Mammary epithelial cell (primary cell): ENCODE measurements at regions not wholly inside any gene's neighbourhood (a gene's known extent, or its start where the extent isn't known, plus 50 kb on each side); places are given as distances from the start of the nearest gene placed in this dataset.
"Not testable (repeated sequence)": the region's sequence is repeated elsewhere in the genome, so short reads cannot be mapped to it uniquely, and the experiment has no call there.

Source experiments
- EZH2 ChIP-seq: IDR thresholded peaks from 2 replicates; pipeline ENCODE4 v1.6.1; 2012; ENCODE audit warnings: low read length, inconsistent platforms, borderline replicate concordance
- TF ChIP-seq, protein P1 (sequence below), 2 donors: IDR thresholded peaks in 1 of 2; conservative IDR thresholded peaks in 1 of 2; 2 replicates each; pipeline ENCODE4 v1.5.1; 2011 to 2012; ENCODE audit warnings: inconsistent platforms in 2 of 2, low read length in 2 of 2, mild to moderate bottlenecking in 2 of 2, control low read depth in 1 of 2, low read depth in 1 of 2; ENCODE audit not compliant: insufficient read depth in 1 of 2; ENCODE audit errors: extremely low read depth in 1 of 2

DNA sequence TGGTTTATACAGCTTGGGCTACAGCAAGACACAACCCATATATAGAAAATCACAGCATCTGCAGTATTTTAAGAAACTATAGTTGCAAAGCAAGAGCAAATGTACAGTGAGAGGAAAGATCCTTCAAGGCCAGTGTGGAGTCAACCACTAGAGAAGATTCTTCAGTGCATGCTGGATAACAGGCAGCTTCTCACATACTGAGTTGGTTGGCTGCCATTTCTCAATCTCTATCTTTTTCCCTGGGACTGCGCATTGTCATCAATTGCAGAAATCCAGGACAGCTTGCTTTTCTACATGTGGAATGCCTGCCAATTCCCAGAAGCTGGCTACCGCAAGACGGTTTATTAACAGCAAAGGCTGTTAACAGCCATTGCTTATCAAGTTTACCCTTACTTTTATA is 646.5 kb downstream of the CDY1 start:
- TF ChIP-seq, protein P1, sequence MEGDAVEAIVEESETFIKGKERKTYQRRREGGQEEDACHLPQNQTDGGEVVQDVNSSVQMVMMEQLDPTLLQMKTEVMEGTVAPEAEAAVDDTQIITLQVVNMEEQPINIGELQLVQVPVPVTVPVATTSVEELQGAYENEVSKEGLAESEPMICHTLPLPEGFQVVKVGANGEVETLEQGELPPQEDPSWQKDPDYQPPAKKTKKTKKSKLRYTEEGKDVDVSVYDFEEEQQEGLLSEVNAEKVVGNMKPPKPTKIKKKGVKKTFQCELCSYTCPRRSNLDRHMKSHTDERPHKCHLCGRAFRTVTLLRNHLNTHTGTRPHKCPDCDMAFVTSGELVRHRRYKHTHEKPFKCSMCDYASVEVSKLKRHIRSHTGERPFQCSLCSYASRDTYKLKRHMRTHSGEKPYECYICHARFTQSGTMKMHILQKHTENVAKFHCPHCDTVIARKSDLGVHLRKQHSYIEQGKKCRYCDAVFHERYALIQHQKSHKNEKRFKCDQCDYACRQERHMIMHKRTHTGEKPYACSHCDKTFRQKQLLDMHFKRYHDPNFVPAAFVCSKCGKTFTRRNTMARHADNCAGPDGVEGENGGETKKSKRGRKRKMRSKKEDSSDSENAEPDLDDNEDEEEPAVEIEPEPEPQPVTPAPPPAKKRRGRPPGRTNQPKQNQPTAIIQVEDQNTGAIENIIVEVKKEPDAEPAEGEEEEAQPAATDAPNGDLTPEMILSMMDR (conservative IDR thresholded peaks at IDR 0.05 in 1 of 2, IDR thresholded peaks at IDR 0.05 in 1 of 2; ENCODE audit: extremely low read depth in 1 of 2, insufficient read depth in 1 of 2, low read depth in 1 of 2, low read length in 2 of 2), result not testable (repeated sequence)
- not testable (repeated sequence) for TF ChIP-seq EZH2
